Neural progenitor cell (in vitro differentiated cells): ENCODE measurements at regions not wholly inside any gene's neighbourhood (a gene's known extent, or its start where the extent isn't known, plus 50 kb on each side); places are given as distances from the start of the nearest gene placed in this dataset.

ENCODE experiments used
- DNase-seq: peaks from one replicate; pipeline ENCODE4 v3.0.0-alpha.2; 2016; ENCODE audit warnings: low spot score
- H2AFZ ChIP-seq: fragments of 200-600 bp; sonication (generic); replicated peaks from 2 replicates; pipeline ENCODE4 v1.6.1; 2016; ENCODE audit warnings: antibody characterized with exemption
- H3F3A ChIP-seq: fragments of 200-600 bp; sonication (generic); 2 replicates; pipeline ENCODE4 v1.6.1; 2016; ENCODE audit warnings: antibody characterized with exemption, low read depth
- H3K27ac ChIP-seq: fragments of 200-600 bp; sonication (generic); 2 replicates; pipeline ENCODE4 v1.5.1; 2016; ENCODE audit warnings: mild to moderate bottlenecking
- H3K27me3 ChIP-seq: fragments of 200-600 bp; sonication (generic); 2 replicates; pipeline ENCODE4 v1.6.1; 2016; ENCODE audit warnings: mild to moderate bottlenecking, moderate library complexity
- H3K36me3 ChIP-seq: fragments of 200-600 bp; sonication (generic); 2 replicates; pipeline ENCODE4 v1.5.1; 2016
- H3K4me1 ChIP-seq: fragments of 200-600 bp; sonication (generic); 2 replicates; pipeline ENCODE4 v1.6.1; 2016; ENCODE audit warnings: mixed run types
- H3K4me2 ChIP-seq: fragments of 200-600 bp; sonication (generic); 2 replicates; pipeline ENCODE4 v1.6.1; 2016
- H3K4me3 ChIP-seq: fragments of 200-600 bp; sonication (generic); 2 replicates; pipeline ENCODE4 v1.5.1; 2016
- H3K79me2 ChIP-seq: fragments of 200-600 bp; sonication (generic); 2 replicates; pipeline ENCODE4 v1.6.1; 2016; ENCODE audit warnings: low read depth
- H3K9ac ChIP-seq: fragments of 200-600 bp; sonication (generic); 2 replicates; pipeline ENCODE4 v1.6.1; 2016
- H3K9me3 ChIP-seq: fragments of 200-600 bp; sonication (generic); 2 replicates; pipeline ENCODE4 v1.5.1; 2016; ENCODE audit warnings: low read depth
- H4K20me1 ChIP-seq: fragments of 200-600 bp; sonication (generic); 2 replicates; pipeline ENCODE4 v1.6.1; 2016; ENCODE audit warnings: low read depth
- H3K27ac Mint-ChIP-seq: 3 replicates; pipeline ENCODE4 v1.8.0; 2021; ENCODE audit warnings: mixed read lengths
- H3K27me3 Mint-ChIP-seq: 2 replicates; pipeline ENCODE4 v1.8.0; 2022; ENCODE audit warnings: low read depth, mild to moderate bottlenecking, inconsistent platforms, moderate library complexity, mixed read lengths; ENCODE audit not compliant: insufficient read depth
- H3K36me3 Mint-ChIP-seq: 3 replicates; pipeline ENCODE4 v1.8.0; 2021; ENCODE audit warnings: mixed read lengths
- H3K4me1 Mint-ChIP-seq: 3 replicates; pipeline ENCODE4 v1.8.0; 2021; ENCODE audit warnings: mixed read lengths
- H3K4me3 Mint-ChIP-seq: 3 replicates; pipeline ENCODE4 v1.8.0; 2021; ENCODE audit warnings: mild to moderate bottlenecking, moderate library complexity, mixed read lengths
- H3K9me3 Mint-ChIP-seq: 3 replicates; pipeline ENCODE4 v1.8.0; 2020; ENCODE audit warnings: mixed read lengths
- CTCF ChIP-seq: fragments of 200-600 bp; sonication (generic); IDR thresholded peaks from 2 replicates; pipeline ENCODE4 v1.5.1; 2017; ENCODE audit warnings: antibody characterized with exemption, mild to moderate bottlenecking
- EZH2 ChIP-seq: fragments of 200-600 bp; sonication (generic); IDR thresholded peaks from 2 replicates; pipeline ENCODE4 v1.6.1; 2017; ENCODE audit warnings: antibody characterized with exemption, mild to moderate bottlenecking, moderate library complexity
- EZH2phosphoT487 ChIP-seq: fragments of 200-600 bp; sonication (generic); IDR thresholded peaks from 2 replicates; pipeline ENCODE4 v1.6.1; 2017; ENCODE audit warnings: antibody characterized with exemption

GRCh38 chr4:115675719-115676118 is 562.3 kb upstream of the NDST4 start:
- H3K36me3 Mint-ChIP-seq = peaks cover 2% of the 10 kb centered on the region
- H3K27me3 ChIP-seq = no peaks in the 10 kb centered on the region

GRCh38 chr4:115674485-115674884 is 561.1 kb upstream of the NDST4 start:
- Histone ChIP-seq H3K27ac (no peak overlapping the region), H2AFZ (no peak overlapping the region), H3K4me3 (no peak overlapping the region), H3K4me2 (no peak overlapping the region), H3K27me3 (no peaks in the 10 kb centered on the region), H3K36me3 (no peaks in the 10 kb centered on the region), H3K9ac (no peak overlapping the region), H4K20me1 (no peaks in the 10 kb centered on the region), H3K9me3 (no peaks in the 10 kb centered on the region), H3K4me1 (no peaks in the 10 kb centered on the region), H3K79me2 (no peaks in the 10 kb centered on the region), H3F3A (no peaks in the 10 kb centered on the region)
- peaks cover 2% of the 10 kb centered on the region for H3K36me3 Mint-ChIP-seq
- no peak for DNase-seq
- H3K27ac Mint-ChIP-seq = no peak overlapping the region
- no peak overlapping the region for H3K4me3 Mint-ChIP-seq
- peaks cover 19% of the 10 kb centered on the region for H3K4me1 Mint-ChIP-seq
- H3K9me3 Mint-ChIP-seq = peaks cover 13% of the 10 kb centered on the region
- no peak for TF ChIP-seq CTCF
- no peak for TF ChIP-seq EZH2
- TF ChIP-seq EZH2phosphoT487 = no peak
- no peaks in the 10 kb centered on the region for H3K27me3 Mint-ChIP-seq

More at GRCh38 chr4:115675719-115676118, 562.3 kb upstream of the NDST4 start:
- H3K4me1 Mint-ChIP-seq = peaks cover 15% of the 10 kb centered on the region
- H3K9me3 Mint-ChIP-seq = peaks cover 13% of the 10 kb centered on the region
- no peak overlapping the region for H3K4me3 Mint-ChIP-seq
- H3K27ac Mint-ChIP-seq = peak overlapping the region; percentile 77
- Histone ChIP-seq H3K36me3 (no peaks in the 10 kb centered on the region), H3K9me3 (no peaks in the 10 kb centered on the region), H3K4me3 (no peak overlapping the region), H3K27ac (no peak overlapping the region), H3F3A (no peaks in the 10 kb centered on the region), H4K20me1 (no peaks in the 10 kb centered on the region), H3K4me2 (no peak overlapping the region), H3K9ac (no peak overlapping the region), H2AFZ (no peak overlapping the region), H3K79me2 (no peaks in the 10 kb centered on the region), H3K4me1 (no peaks in the 10 kb centered on the region)
- H3K27me3 Mint-ChIP-seq = no peaks in the 10 kb centered on the region
- no peak for DNase-seq
- TF ChIP-seq EZH2phosphoT487 (no peak), EZH2 (no peak), CTCF (no peak)

- no peak for TF ChIP-seq EZH2
- no peak for TF ChIP-seq EZH2phosphoT487
- no peak for TF ChIP-seq CTCF
- no peaks in the 10 kb centered on the region for H3K36me3 ChIP-seq
These were observed 558.2 kb upstream of the NDST4 start for GRCh38 chr4:115671581-115671980.

More at GRCh38 chr4:115671581-115671980, 558.2 kb upstream of the NDST4 start:
- H3K9me3 ChIP-seq = no peaks in the 10 kb centered on the region
- Mint-ChIP-seq H3K27me3 (no peaks in the 10 kb centered on the region), H3K27ac (no peak overlapping the region), H3K4me1 (peaks cover 28% of the 10 kb centered on the region), H3K36me3 (no peaks in the 10 kb centered on the region), H3K4me3 (no peak overlapping the region), H3K9me3 (peaks cover under 1% of the 10 kb centered on the region)
- no peak overlapping the region for H3K4me3 ChIP-seq
- H3K27me3 ChIP-seq = no peaks in the 10 kb centered on the region
- H3K4me1 ChIP-seq = no peaks in the 10 kb centered on the region
- H2AFZ ChIP-seq = no peak overlapping the region
- no peak for DNase-seq
- H3F3A ChIP-seq = no peaks in the 10 kb centered on the region
- H3K4me2 ChIP-seq = no peak overlapping the region
- H4K20me1 ChIP-seq = no peaks in the 10 kb centered on the region
- H3K9ac ChIP-seq = no peak overlapping the region
- no peaks in the 10 kb centered on the region for H3K79me2 ChIP-seq
- no peak overlapping the region for H3K27ac ChIP-seq
